SK-N-SH (cell line): ENCODE measurements at regions not wholly inside any gene's neighbourhood (a gene's known extent, or its start where the extent isn't known, plus 50 kb on each side); places are given as distances from the start of the nearest gene placed in this dataset.
A peak's percentile ranks its signal among the peaks of the same experiment; 100 is the strongest.

Experiments used
- CTCF ChIA-PET: fragments of 300-600, 350-600 bp; formaldehyde crosslinking; extraction: SDS; loops from one replicate; lab custom pipeline; 2021; lab: Yijun Ruan, JAX
- POLR2A ChIA-PET: fragments of 350-600 bp; sonication (Branson Sonifier 250); formaldehyde crosslinking; extraction: SDS; loops from one replicate; lab custom pipeline; 2020; ENCODE audit warnings: antibody characterized with exemption, inconsistent platforms; lab: Yijun Ruan, JAX
- DNase-seq: peaks from one replicate; pipeline ENCODE4 v3.0.0; 2012
- H2AFZ ChIP-seq: fragments of 200-600 bp; sonication (generic); 2 replicates; pipeline ENCODE4 v1.8.1; 2016; ENCODE audit warnings: antibody characterized with exemption, mild to moderate bottlenecking, low read depth
- H3F3A ChIP-seq: fragments of 200-600 bp; sonication (generic); replicated peaks from 2 replicates; pipeline ENCODE3; 2016; ENCODE audit warnings: antibody characterized with exemption, mild to moderate bottlenecking; ENCODE audit not compliant: insufficient read depth
- H3K27ac ChIP-seq, 2 experiments: fragments of 200-500 bp in 1 of 2; fragments of 200-600 bp in 1 of 2; sonication (Bioruptor generic) in 1 of 2; sonication (generic), shearing (Covaris generic) in 1 of 2; 2 replicates each; pipeline versions ENCODE4 v1.5.1 to v1.6.1; 2014 to 2016; ENCODE audit warnings: low read depth in 2 of 2, inconsistent platforms in 1 of 2, low read length in 1 of 2, mild to moderate bottlenecking in 1 of 2, mixed read lengths in 1 of 2
- H3K27me3 ChIP-seq: fragments of 200-600 bp; sonication (generic), shearing (Covaris generic); 2 replicates; pipeline ENCODE4 v1.6.1; 2016; ENCODE audit warnings: mixed run types; ENCODE audit not compliant: insufficient read depth
- H3K36me3 ChIP-seq, 2 experiments: fragments of 200-500 bp in 1 of 2; fragments of 200-600 bp in 1 of 2; sonication (Bioruptor generic) in 1 of 2; sonication (generic) in 1 of 2; replicated peaks in 1 of 2; 2 replicates each; pipeline versions ENCODE3 to v1.5.1; 2014 to 2016; ENCODE audit warnings: low read length in 1 of 2, mild to moderate bottlenecking in 1 of 2; ENCODE audit not compliant: insufficient read depth in 2 of 2, control insufficient read depth in 1 of 2
- H3K4me1 ChIP-seq, 2 experiments: fragments of 200-500 bp in 1 of 2; fragments of 200-600 bp in 1 of 2; sonication (Bioruptor generic) in 1 of 2; sonication (generic), shearing (Covaris generic) in 1 of 2; 2 replicates each; pipeline versions ENCODE4 v1.5.1 to v1.6.1; 2014 to 2016; ENCODE audit warnings: low read depth in 1 of 2, low read length in 1 of 2, mixed run types in 1 of 2; ENCODE audit not compliant: insufficient read depth in 2 of 2, control insufficient read depth in 1 of 2
- H3K4me2 ChIP-seq: fragments of 200-600 bp; sonication (generic), shearing (Covaris generic); 2 replicates; pipeline ENCODE4 v1.6.1; 2017; ENCODE audit warnings: mixed run types
- H3K4me3 ChIP-seq, 2 experiments: fragments of 200-500 bp in 1 of 2; fragments of 200-600 bp in 1 of 2; sonication (Bioruptor generic) in 1 of 2; sonication (generic), shearing (Covaris generic) in 1 of 2; 2 replicates each; pipeline versions ENCODE4 v1.5.1 to v1.8.1; 2014 to 2016; ENCODE audit warnings: low read depth in 2 of 2, inconsistent platforms in 1 of 2, low read length in 1 of 2, mild to moderate bottlenecking in 1 of 2, mixed read lengths in 1 of 2, moderate library complexity in 1 of 2
- H3K79me2 ChIP-seq: fragments of 200-600 bp; sonication (generic); 2 replicates; pipeline ENCODE4 v1.8.1; 2017; ENCODE audit warnings: mild to moderate bottlenecking; ENCODE audit not compliant: insufficient read depth
- H3K9ac ChIP-seq: fragments of 200-600 bp; sonication (generic); 2 replicates; pipeline ENCODE4 v1.6.1; 2017; ENCODE audit warnings: mixed run types
- H3K9me2 ChIP-seq: fragments of 200-600 bp; sonication (generic); 2 replicates; pipeline ENCODE4 v1.6.1; 2017; ENCODE audit warnings: mixed run types
- H3K9me3 ChIP-seq: fragments of 200-600 bp; sonication (generic); 2 replicates; pipeline ENCODE4 v1.6.1; 2017; ENCODE audit warnings: mixed run types, mild to moderate bottlenecking, moderate library complexity
- H4K20me1 ChIP-seq: fragments of 200-600 bp; sonication (generic); 2 replicates; pipeline ENCODE4 v1.6.1; 2017; ENCODE audit warnings: mild to moderate bottlenecking, mixed run types; ENCODE audit not compliant: insufficient read depth
- CHD2 ChIP-seq: fragments of 150-350 bp; IDR thresholded peaks from 2 replicates; pipeline ENCODE4 v1.6.1; 2018; ENCODE audit warnings: low read length; ENCODE audit not compliant: partially characterized antibody
- FOSL2 ChIP-seq: IDR thresholded peaks from 2 replicates; pipeline ENCODE4 v1.4.0; 2012; ENCODE audit warnings: low read depth, mild to moderate bottlenecking, moderate library complexity, borderline replicate concordance
- FOXJ3 ChIP-seq: sonication (generic); formaldehyde crosslinking; IDR thresholded peaks from 2 replicates; pipeline ENCODE4 v1.5.1; 2020; ENCODE audit warnings: mild to moderate bottlenecking, missing genetic modification reagents
- FOXM1 ChIP-seq: IDR thresholded peaks from 2 replicates; pipeline ENCODE4 v1.4.0; 2012; ENCODE audit warnings: low read depth, mild to moderate bottlenecking
- GATA2 ChIP-seq: sonication (generic); formaldehyde crosslinking; IDR thresholded peaks from 2 replicates; pipeline ENCODE4 v1.5.0; 2020; ENCODE audit warnings: mild to moderate bottlenecking, missing genetic modification reagents
- JUND ChIP-seq: IDR thresholded peaks from 2 replicates; pipeline ENCODE4 v1.4.0; 2012
- MEF2A ChIP-seq: IDR thresholded peaks from 2 replicates; pipeline ENCODE4 v1.4.0; 2012; ENCODE audit warnings: low read depth, borderline replicate concordance
- NRF1 ChIP-seq: IDR thresholded peaks from 2 replicates; pipeline ENCODE4 v1.6.1; 2012; ENCODE audit warnings: low read depth, mild to moderate bottlenecking, low read length
- RAD21 ChIP-seq: IDR thresholded peaks from 2 replicates; pipeline ENCODE4 v1.6.1; 2012; ENCODE audit warnings: mild to moderate bottlenecking, low read length
- RFX5 ChIP-seq: IDR thresholded peaks from 2 replicates; pipeline ENCODE4 v1.6.1; 2012; ENCODE audit warnings: mild to moderate bottlenecking, improper control_type of control experiment, low read length
- SIN3A ChIP-seq: IDR thresholded peaks from 2 replicates; pipeline ENCODE4 v1.6.1; 2012; ENCODE audit warnings: low read depth, mild to moderate bottlenecking, low read length, moderate library complexity, borderline replicate concordance
- SMC3 ChIP-seq: IDR thresholded peaks from 2 replicates; pipeline ENCODE4 v1.6.1; 2012; ENCODE audit warnings: low read depth, low read length, improper control_type of control experiment
- TCF12 ChIP-seq: IDR thresholded peaks from 2 replicates; pipeline ENCODE4 v1.4.0; 2012
- TEAD4 ChIP-seq: IDR thresholded peaks from 2 replicates; pipeline ENCODE4 v1.4.0; 2012; ENCODE audit warnings: mild to moderate bottlenecking, borderline replicate concordance; ENCODE audit not compliant: insufficient read depth
- YY1 ChIP-seq: IDR thresholded peaks from 2 replicates; pipeline ENCODE4 v1.4.0; 2012; ENCODE audit warnings: low read depth, mild to moderate bottlenecking
- WGBS: methylation state at CpG from one replicate; pipeline ENCODE4 v1.1.6; 2017; ENCODE audit warnings: low lambda C conversion rate; 5-methylcytosine and 5-hydroxymethylcytosine counted together
- TF ChIP-seq, protein P1 (sequence below): IDR thresholded peaks from 2 replicates; pipeline ENCODE4 v1.4.0; 2012; ENCODE audit warnings: low read depth, borderline replicate concordance
- TF ChIP-seq, protein P2 (sequence below): fragments of 200-600 bp; sonication (generic); IDR thresholded peaks from 2 replicates; pipeline ENCODE4 v1.6.1; 2017; ENCODE audit warnings: antibody characterized with exemption, mild to moderate bottlenecking, moderate library complexity
- TF ChIP-seq, protein P3 (sequence below): fragments of 150-350 bp; IDR thresholded peaks from 2 replicates; pipeline ENCODE4 v1.6.1; 2016; ENCODE audit warnings: mild to moderate bottlenecking, low read depth, low read length
- TF ChIP-seq, protein P4 (sequence below): fragments of 150-350 bp; IDR thresholded peaks from 2 replicates; pipeline ENCODE4 v1.6.1; 2017; ENCODE audit warnings: antibody characterized with exemption, low read length, low read depth, borderline replicate concordance
- TF ChIP-seq, protein P5 (sequence below): IDR thresholded peaks from 2 replicates; pipeline ENCODE4 v1.4.0; 2012; ENCODE audit warnings: low read depth, borderline replicate concordance

DNA sequence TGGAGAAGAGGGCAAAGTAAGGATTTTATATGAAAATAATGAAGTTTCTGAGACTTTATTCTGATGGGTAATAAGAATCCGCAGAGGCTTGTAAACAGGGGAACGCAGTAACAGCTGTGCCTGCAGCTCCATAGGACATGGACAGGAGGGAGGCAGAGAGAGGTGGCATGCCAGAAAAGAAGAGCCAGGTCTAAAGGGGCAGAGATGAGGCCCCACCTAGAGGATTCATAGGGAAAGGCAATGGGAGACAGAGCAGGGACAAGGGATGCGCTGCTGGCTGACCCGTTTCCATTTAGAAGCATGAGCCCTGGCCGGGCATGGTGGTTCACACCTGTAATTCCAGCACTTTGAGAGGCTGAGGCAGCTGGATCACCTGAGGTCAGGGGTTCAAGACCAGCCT is 340.3 kb upstream of the CDH5 start:
- ChIA-PET CTCF (interaction anchor here (0.6 to 2.3 kb wide), 14 partner anchors 8 to 902 kb away, joined by 3 to 6 read pairs (median 4); no protein-coding TSS in a partner anchor), POLR2A (no interaction called here)
- WGBS: 45% methylated on average over 4 of the region's 5 CpGs
- peak; percentile 61 for DNase-seq
- no peak overlapping the region for H3K4me3 ChIP-seq
- H3K36me3 ChIP-seq: no peaks in the 10 kb centered on the region
- H3K4me1 ChIP-seq: peaks cover 0 to 3% of the 10 kb centered on the region in 2 experiments; a peak in 1 of 4 replicates
- H3K9me2 ChIP-seq: no peaks in the 10 kb centered on the region
- no peaks in the 10 kb centered on the region for H3K27me3 ChIP-seq
- H2AFZ ChIP-seq: peak overlapping the region; percentile 13; the same call in 1 of the 2 replicates
- no peak overlapping the region for H3K4me2 ChIP-seq
- H3K27ac ChIP-seq: no peak overlapping the region
- no peaks in the 10 kb centered on the region for H3K79me2 ChIP-seq
- H3K9me3 ChIP-seq: no peaks in the 10 kb centered on the region
- no peak for TF ChIP-seq GATA2
- TF ChIP-seq SMC3: peak; percentile 69
- no peak for TF ChIP-seq CHD2
- TF ChIP-seq MEF2A: no peak
- TF ChIP-seq, protein P1, sequence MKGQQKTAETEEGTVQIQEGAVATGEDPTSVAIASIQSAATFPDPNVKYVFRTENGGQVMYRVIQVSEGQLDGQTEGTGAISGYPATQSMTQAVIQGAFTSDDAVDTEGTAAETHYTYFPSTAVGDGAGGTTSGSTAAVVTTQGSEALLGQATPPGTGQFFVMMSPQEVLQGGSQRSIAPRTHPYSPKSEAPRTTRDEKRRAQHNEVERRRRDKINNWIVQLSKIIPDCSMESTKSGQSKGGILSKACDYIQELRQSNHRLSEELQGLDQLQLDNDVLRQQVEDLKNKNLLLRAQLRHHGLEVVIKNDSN: no peak
- no peak for TF ChIP-seq JUND
- TF ChIP-seq SIN3A: no peak
- no peak for TF ChIP-seq NRF1
- TF ChIP-seq RAD21: peak; percentile 89
- no peak for TF ChIP-seq FOSL2
- TF ChIP-seq, protein P2, sequence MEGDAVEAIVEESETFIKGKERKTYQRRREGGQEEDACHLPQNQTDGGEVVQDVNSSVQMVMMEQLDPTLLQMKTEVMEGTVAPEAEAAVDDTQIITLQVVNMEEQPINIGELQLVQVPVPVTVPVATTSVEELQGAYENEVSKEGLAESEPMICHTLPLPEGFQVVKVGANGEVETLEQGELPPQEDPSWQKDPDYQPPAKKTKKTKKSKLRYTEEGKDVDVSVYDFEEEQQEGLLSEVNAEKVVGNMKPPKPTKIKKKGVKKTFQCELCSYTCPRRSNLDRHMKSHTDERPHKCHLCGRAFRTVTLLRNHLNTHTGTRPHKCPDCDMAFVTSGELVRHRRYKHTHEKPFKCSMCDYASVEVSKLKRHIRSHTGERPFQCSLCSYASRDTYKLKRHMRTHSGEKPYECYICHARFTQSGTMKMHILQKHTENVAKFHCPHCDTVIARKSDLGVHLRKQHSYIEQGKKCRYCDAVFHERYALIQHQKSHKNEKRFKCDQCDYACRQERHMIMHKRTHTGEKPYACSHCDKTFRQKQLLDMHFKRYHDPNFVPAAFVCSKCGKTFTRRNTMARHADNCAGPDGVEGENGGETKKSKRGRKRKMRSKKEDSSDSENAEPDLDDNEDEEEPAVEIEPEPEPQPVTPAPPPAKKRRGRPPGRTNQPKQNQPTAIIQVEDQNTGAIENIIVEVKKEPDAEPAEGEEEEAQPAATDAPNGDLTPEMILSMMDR: peak; percentile 54
- TF ChIP-seq, protein P3, sequence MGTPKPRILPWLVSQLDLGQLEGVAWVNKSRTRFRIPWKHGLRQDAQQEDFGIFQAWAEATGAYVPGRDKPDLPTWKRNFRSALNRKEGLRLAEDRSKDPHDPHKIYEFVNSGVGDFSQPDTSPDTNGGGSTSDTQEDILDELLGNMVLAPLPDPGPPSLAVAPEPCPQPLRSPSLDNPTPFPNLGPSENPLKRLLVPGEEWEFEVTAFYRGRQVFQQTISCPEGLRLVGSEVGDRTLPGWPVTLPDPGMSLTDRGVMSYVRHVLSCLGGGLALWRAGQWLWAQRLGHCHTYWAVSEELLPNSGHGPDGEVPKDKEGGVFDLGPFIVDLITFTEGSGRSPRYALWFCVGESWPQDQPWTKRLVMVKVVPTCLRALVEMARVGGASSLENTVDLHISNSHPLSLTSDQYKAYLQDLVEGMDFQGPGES: no peak
- TF ChIP-seq, protein P4, sequence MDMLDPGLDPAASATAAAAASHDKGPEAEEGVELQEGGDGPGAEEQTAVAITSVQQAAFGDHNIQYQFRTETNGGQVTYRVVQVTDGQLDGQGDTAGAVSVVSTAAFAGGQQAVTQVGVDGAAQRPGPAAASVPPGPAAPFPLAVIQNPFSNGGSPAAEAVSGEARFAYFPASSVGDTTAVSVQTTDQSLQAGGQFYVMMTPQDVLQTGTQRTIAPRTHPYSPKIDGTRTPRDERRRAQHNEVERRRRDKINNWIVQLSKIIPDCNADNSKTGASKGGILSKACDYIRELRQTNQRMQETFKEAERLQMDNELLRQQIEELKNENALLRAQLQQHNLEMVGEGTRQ: no peak
- H3K9ac ChIP-seq: no peak overlapping the region
- H3F3A ChIP-seq: peaks cover 12% of the 10 kb centered on the region
- H4K20me1 ChIP-seq: no peaks in the 10 kb centered on the region

DNA sequence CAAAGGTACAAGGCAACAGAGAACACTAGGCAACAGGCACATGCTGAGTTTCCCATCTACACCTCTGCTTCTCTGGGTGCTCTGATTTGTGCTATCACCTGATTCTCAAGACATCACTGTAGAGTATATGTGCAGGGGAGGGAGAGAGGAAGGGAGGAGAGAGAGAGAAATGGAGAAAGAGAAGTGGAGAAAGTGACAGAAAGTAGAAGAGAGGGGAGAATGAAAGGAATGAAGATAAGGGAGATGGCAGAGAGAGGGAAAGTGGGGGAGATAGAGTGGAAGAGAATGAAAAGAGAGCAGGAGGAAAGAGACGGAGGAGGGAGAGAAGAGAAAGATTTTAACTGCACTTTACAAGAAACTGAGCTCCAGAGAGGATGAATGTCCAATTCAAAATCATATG is 340.7 kb upstream of the CDH5 start:
- Histone ChIP-seq H3K36me3 (no peaks in the 10 kb centered on the region), H2AFZ (peak overlapping the region; percentile 13; the same call in 1 of the 2 replicates), H3K4me1 (peaks cover 0 to 3% of the 10 kb centered on the region in 2 experiments; a peak in 1 of 4 replicates), H3K27me3 (no peaks in the 10 kb centered on the region), H4K20me1 (no peaks in the 10 kb centered on the region), H3F3A (peaks cover 12% of the 10 kb centered on the region), H3K9me3 (no peaks in the 10 kb centered on the region), H3K9me2 (no peaks in the 10 kb centered on the region), H3K9ac (no peak overlapping the region), H3K4me2 (no peak overlapping the region), H3K4me3 (no peak overlapping the region), H3K79me2 (no peaks in the 10 kb centered on the region), H3K27ac (no peak overlapping the region)
- 0% methylated on average over 1 of the region's 1 CpG for WGBS
- ChIA-PET CTCF (interaction anchor here (0.6 to 2.3 kb wide), 14 partner anchors 8 to 902 kb away, joined by 3 to 6 read pairs (median 4); no protein-coding TSS in a partner anchor), POLR2A (no interaction called here)
- DNase-seq: no peak
- TF ChIP-seq TCF12: no peak
- no peak for TF ChIP-seq YY1
- TF ChIP-seq SIN3A: no peak
- TF ChIP-seq, protein P1: no peak
- TF ChIP-seq, protein P5, sequence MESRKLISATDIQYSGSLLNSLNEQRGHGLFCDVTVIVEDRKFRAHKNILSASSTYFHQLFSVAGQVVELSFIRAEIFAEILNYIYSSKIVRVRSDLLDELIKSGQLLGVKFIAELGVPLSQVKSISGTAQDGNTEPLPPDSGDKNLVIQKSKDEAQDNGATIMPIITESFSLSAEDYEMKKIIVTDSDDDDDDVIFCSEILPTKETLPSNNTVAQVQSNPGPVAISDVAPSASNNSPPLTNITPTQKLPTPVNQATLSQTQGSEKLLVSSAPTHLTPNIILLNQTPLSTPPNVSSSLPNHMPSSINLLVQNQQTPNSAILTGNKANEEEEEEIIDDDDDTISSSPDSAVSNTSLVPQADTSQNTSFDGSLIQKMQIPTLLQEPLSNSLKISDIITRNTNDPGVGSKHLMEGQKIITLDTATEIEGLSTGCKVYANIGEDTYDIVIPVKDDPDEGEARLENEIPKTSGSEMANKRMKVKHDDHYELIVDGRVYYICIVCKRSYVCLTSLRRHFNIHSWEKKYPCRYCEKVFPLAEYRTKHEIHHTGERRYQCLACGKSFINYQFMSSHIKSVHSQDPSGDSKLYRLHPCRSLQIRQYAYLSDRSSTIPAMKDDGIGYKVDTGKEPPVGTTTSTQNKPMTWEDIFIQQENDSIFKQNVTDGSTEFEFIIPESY: no peak
- TF ChIP-seq RAD21: no peak
- no peak for TF ChIP-seq FOXM1
- TF ChIP-seq MEF2A: no peak
- TF ChIP-seq TEAD4: no peak
- TF ChIP-seq RFX5: no peak
- no peak for TF ChIP-seq FOXJ3
